Kidney epithelial cell (primary cell): ENCODE measurements at regions not wholly inside any gene's neighbourhood (a gene's known extent, or its start where the extent isn't known, plus 50 kb on each side); places are given as distances from the start of the nearest gene placed in this dataset.

ENCODE experiments used
- DNase-seq: peaks from one replicate; pipeline ENCODE4 v3.0.0-alpha.2; 2010; ENCODE audit warnings: low read depth
- H3K27me3 ChIP-seq: 2 replicates; pipeline ENCODE4 v1.6.0; 2011; ENCODE audit warnings: low read length; ENCODE audit not compliant: control insufficient read depth, insufficient read depth
- H3K36me3 ChIP-seq: 2 replicates; pipeline ENCODE4 v1.5.1; 2011; ENCODE audit warnings: low read length; ENCODE audit not compliant: control insufficient read depth, insufficient read depth
- H3K4me3 ChIP-seq: 2 replicates; pipeline ENCODE4 v1.5.1; 2011; ENCODE audit warnings: low read depth, mild to moderate bottlenecking, control low read depth, low read length
- TF ChIP-seq, protein P1 (sequence below): IDR thresholded peaks from 2 replicates; pipeline ENCODE4 v1.5.1; 2011; ENCODE audit warnings: mild to moderate bottlenecking, moderate library complexity, low read length, control low read depth, inconsistent platforms; ENCODE audit not compliant: insufficient read depth, poor library complexity, severe bottlenecking

DNA sequence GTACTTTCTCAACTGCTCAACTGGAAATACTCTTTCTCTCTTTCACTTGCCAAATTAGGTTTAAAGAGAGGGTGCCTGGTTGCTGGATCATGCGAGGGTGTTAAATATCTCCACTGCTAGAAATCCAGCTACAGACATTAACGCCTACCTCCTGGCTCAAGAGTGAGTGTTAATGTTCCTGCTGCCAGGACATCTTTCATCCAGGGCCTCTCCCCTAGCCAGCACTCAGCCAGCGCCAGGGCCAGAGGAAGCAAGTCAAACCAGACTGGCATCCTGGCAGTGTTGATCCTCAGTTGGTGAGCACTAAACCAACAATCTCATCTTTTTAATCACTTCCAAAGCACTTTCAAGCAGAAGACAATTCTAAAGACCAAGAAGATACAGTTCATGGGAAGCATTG, 92.9 kb upstream of the BARHL2 start:
- TF ChIP-seq, protein P1, sequence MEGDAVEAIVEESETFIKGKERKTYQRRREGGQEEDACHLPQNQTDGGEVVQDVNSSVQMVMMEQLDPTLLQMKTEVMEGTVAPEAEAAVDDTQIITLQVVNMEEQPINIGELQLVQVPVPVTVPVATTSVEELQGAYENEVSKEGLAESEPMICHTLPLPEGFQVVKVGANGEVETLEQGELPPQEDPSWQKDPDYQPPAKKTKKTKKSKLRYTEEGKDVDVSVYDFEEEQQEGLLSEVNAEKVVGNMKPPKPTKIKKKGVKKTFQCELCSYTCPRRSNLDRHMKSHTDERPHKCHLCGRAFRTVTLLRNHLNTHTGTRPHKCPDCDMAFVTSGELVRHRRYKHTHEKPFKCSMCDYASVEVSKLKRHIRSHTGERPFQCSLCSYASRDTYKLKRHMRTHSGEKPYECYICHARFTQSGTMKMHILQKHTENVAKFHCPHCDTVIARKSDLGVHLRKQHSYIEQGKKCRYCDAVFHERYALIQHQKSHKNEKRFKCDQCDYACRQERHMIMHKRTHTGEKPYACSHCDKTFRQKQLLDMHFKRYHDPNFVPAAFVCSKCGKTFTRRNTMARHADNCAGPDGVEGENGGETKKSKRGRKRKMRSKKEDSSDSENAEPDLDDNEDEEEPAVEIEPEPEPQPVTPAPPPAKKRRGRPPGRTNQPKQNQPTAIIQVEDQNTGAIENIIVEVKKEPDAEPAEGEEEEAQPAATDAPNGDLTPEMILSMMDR, result no peak
- H3K36me3 ChIP-seq, result no peaks in the 10 kb centered on the region
- DNase-seq, result no peak
- H3K4me3 ChIP-seq, result no peak overlapping the region
- H3K27me3 ChIP-seq, result no peaks in the 10 kb centered on the region

DNA sequence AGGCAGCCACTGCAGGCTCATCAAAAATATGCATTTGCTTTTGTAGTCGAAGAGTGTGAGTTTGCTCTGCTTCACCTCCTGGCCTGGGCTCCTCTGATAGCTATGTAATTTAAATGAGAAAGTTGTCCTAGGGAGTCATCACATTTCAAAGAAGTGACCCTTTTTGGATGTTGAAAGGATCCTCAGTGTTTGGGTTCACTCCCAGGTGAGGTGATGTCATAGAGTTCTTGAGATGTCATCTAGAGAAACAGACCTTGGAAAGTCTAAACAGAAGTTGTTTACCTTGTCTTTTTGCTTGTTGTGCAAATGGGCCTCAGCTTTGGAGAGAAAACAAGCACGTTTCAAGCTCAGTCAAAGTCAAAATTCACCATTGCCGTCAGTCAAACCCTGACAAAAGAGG, 92.0 kb upstream of the BARHL2 start:
- Histone ChIP-seq H3K27me3 (no peaks in the 10 kb centered on the region), H3K4me3 (no peak overlapping the region), H3K36me3 (no peaks in the 10 kb centered on the region)
- DNase-seq, result no peak
- TF ChIP-seq, protein P1, result no peak

DNA sequence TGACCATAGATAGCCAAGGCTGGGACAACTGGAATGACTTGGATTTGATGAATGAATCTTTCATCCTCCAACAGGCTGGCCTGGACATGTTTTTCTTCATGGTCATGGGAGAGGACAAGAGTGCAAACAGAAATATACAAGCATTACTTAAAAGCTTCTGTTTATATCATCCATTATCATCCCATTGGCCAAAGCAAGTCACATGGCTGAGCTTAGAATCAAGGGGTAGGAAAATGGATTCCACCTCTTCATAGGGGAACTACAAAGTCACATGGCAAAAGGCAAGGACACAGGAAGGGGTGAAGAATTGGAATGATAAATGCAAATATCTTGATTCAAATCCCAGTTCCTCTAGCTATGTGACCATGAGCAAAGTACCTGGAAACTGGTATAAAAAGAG, 90.2 kb upstream of the BARHL2 start:
- no peaks in the 10 kb centered on the region for H3K36me3 ChIP-seq
- no peak for DNase-seq
- H3K27me3 ChIP-seq, result no peaks in the 10 kb centered on the region
- TF ChIP-seq, protein P1, result no peak
- no peak overlapping the region for H3K4me3 ChIP-seq

DNA sequence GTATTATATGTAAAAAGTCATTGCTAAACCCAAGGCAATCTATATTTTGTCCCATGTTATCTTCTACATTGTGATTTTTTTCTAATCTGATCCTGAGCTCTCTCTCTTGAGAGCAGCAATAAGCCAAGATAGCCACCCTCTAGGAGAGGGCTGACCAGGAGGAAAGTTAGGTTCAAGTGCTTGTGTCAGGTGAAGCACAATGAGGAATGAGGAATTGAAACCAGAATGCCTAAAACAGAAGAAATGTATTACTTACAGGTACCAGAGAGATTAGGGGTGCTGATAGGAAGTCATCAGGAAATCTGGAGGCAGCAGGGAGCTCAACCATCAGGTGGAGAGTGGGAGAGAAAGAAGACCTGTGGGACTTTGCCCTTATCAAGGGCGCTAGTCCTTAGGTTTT, 85.5 kb upstream of the BARHL2 start:
- DNase-seq, result no peak

DNA sequence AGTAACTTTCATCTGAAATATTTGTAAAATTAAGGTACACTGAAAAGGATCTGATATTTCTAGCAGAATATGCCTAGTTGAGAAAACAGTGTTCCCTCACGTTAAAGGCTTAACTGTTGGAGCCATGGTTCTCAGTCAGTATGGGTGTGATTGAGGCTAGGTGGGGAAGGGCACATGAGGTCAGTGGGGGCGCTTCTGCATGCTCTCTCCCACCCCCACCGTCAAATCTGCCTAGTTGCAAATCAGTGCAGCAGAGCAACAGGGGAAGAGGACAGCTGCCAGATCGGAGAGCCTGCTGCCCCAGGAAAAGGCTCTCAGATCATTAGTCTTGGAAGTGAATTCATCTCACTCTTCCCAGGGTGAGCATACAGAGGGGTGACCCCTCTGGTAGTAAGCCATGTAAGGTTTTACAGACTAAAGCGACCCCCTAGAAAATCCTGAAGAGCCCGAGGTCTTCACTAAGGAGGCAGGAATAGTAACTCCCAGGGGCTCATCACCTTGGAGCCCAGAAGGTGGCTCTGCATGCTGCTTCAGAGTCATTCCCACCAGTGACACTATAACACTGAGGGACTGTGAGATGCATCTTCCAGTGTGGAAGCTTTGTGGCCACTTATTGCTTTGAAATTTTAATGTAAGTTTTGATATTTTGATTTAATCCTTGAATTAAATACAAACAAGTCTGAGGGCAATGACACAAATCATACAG, 83.1 kb upstream of the BARHL2 start:
- Histone ChIP-seq H3K4me3 (no peak overlapping the region), H3K36me3 (no peaks in the 10 kb centered on the region), H3K27me3 (no peaks in the 10 kb centered on the region)
- DNase-seq, result no peak
- TF ChIP-seq, protein P1, result no peak

More for the DNA sequence above, 85.5 kb upstream of the BARHL2 start:
- Histone ChIP-seq H3K4me3 (no peak overlapping the region), H3K27me3 (no peaks in the 10 kb centered on the region), H3K36me3 (no peaks in the 10 kb centered on the region)
- TF ChIP-seq, protein P1, result no peak

DNA sequence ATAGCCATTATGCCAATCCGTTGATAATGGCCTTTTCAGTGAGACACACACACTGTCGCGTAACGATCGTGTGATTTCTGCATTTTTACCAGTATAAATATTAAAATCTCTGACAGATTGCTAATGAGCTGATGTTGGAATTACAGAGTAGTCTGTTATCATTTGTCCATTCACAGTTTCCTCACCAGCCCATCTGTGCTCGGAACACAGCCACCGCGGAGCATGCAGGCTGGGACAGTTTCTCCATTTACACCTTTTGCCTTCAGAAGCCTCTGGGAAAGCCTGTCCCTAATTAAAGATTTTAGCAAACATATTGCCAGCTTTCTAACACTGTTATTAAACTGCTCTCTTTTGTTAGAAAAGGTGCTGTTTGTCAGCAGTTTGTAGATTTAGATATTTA, 82.2 kb upstream of the BARHL2 start:
- H3K27me3 ChIP-seq, result no peaks in the 10 kb centered on the region
- DNase-seq, result no peak
- TF ChIP-seq, protein P1, result no peak
- no peaks in the 10 kb centered on the region for H3K36me3 ChIP-seq
- H3K4me3 ChIP-seq, result no peak overlapping the region
